IPS DF 6.9 (cell line): ENCODE measurements at regions not wholly inside any gene's neighbourhood (a gene's known extent, or its start where the extent isn't known, plus 50 kb on each side); places are given as distances from the start of the nearest gene placed in this dataset.

Experiments used
- DNase-seq: peaks from one replicate; pipeline ENCODE4 v3.0.0-alpha.2; 2013; ENCODE audit warnings: low read depth, low spot score
- H3K27ac ChIP-seq: one replicate; pipeline ENCODE4 v1.5.1; 2013; ENCODE audit warnings: low read length, control low read depth
- H3K27me3 ChIP-seq: 2 replicates; pipeline ENCODE4 v1.6.1; 2013; ENCODE audit warnings: mild to moderate bottlenecking, low read length; ENCODE audit not compliant: control insufficient read depth, insufficient read depth
- H3K36me3 ChIP-seq: 2 replicates; pipeline ENCODE4 v1.6.1; 2013; ENCODE audit warnings: low read length; ENCODE audit not compliant: control insufficient read depth, insufficient read depth
- H3K4me1 ChIP-seq: 2 replicates; pipeline ENCODE4 v1.6.1; 2013; ENCODE audit warnings: low read length; ENCODE audit not compliant: control insufficient read depth, insufficient read depth
- H3K4me3 ChIP-seq: 2 replicates; pipeline ENCODE4 v1.5.1; 2013; ENCODE audit warnings: mild to moderate bottlenecking, low read length
- H3K9me3 ChIP-seq: 2 replicates; pipeline ENCODE4 v1.6.1; 2013; ENCODE audit warnings: low read length, inconsistent platforms; ENCODE audit not compliant: control insufficient read depth, insufficient read depth
- WGBS: extraction: QIAGEN DNeasy Blood & Tissue Kit; methylation state at CpG from one replicate; pipeline ENCODE4 v1.1.7; 2013; ENCODE audit warnings: mixed read lengths, missing lambda C conversion rate; ENCODE audit not compliant: insufficient read length, insufficient coverage; 5-methylcytosine and 5-hydroxymethylcytosine counted together

DNA sequence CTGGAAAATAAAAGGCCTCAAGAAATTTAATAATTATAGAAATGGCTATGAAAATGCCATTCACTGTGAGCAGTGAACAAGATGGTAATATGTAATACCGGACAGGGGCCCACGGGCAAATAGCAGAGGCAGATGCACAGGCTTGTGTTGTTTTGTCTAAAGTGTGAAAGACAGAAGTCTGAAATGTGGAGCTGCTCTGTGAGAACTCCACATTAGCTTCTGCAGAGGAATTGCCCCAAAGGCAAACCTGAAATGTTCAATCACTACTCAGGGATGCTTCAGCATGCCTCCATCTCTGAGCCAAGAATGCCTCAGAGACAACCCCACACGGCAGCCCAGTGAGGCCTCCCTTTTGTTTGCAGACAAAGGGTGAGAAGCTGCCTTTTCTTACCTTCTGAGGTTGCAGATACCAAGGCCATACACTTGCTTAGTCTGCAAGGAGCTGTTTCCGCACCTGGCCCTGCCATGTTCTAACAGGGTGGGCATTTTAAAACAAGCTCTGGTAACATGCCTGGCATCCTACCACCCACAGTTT lies 124.3 kb upstream of the CXCL14 start:
- Histone ChIP-seq H3K9me3 (no peaks in the 10 kb centered on the region), H3K4me3 (no peak overlapping the region), H3K4me1 (no peaks in the 10 kb centered on the region), H3K27me3 (no peaks in the 10 kb centered on the region), H3K36me3 (no peaks in the 10 kb centered on the region), H3K27ac (no peak overlapping the region)
- WGBS = no CpG with 5 or more reads among the region's 4 CpGs
- DNase-seq = no peak

GRCh38 chr5:135702191-135702590 lies 123.4 kb upstream of the CXCL14 start:
- no peak for DNase-seq

GRCh38 chr5:135700731-135701130 lies 121.9 kb upstream of the CXCL14 start:
- WGBS = no CpG with 5 or more reads among the region's 4 CpGs

More at GRCh38 chr5:135702191-135702590, 123.4 kb upstream of the CXCL14 start:
- Histone ChIP-seq H3K27ac (no peak overlapping the region), H3K27me3 (no peaks in the 10 kb centered on the region), H3K4me1 (no peaks in the 10 kb centered on the region), H3K4me3 (no peak overlapping the region), H3K36me3 (no peaks in the 10 kb centered on the region), H3K9me3 (no peaks in the 10 kb centered on the region)
- no CpG with 5 or more reads among the region's 6 CpGs for WGBS

DNA sequence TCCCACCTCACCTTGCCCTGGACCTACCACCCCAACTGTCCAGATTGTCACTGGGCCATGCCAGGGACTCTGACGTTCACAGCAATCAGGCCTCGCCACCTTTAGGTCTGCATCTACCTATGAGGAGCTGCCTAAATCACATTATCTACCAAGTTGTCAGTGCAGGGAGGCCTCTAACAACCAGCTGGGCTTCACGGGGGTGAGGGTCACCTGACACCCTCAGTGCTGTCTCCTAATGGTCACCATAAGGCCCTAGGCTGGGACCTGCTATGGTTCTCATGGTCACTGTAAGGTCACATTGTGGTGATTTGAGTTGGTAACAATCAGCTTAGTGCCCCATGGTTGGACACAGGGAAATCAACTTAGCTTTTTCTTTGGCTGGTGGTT lies 119.2 kb upstream of the CXCL14 start:
- WGBS = no CpG with 5 or more reads among the region's 3 CpGs
- Histone ChIP-seq H3K4me1 (0 out of 2 replicates have a peak, but pooled peaks cover 2% of the 10 kb centered on the region), H3K36me3 (no peaks in the 10 kb centered on the region), H3K27me3 (no peaks in the 10 kb centered on the region), H3K4me3 (no peak overlapping the region), H3K27ac (no peak overlapping the region), H3K9me3 (no peaks in the 10 kb centered on the region)
- DNase-seq = no peak

More at GRCh38 chr5:135700731-135701130, 121.9 kb upstream of the CXCL14 start:
- no peaks in the 10 kb centered on the region for H3K9me3 ChIP-seq
- no peaks in the 10 kb centered on the region for H3K4me1 ChIP-seq
- H3K36me3 ChIP-seq = no peaks in the 10 kb centered on the region
- no peaks in the 10 kb centered on the region for H3K27me3 ChIP-seq
- H3K27ac ChIP-seq = no peak overlapping the region
- no peak for DNase-seq
- no peak overlapping the region for H3K4me3 ChIP-seq

GRCh38 chr5:135697251-135697958 lies 118.6 kb upstream of the CXCL14 start:
- Histone ChIP-seq H3K27me3 (no peaks in the 10 kb centered on the region), H3K4me3 (no peak overlapping the region), H3K27ac (no peak overlapping the region), H3K36me3 (no peaks in the 10 kb centered on the region), H3K9me3 (no peaks in the 10 kb centered on the region), H3K4me1 (0 out of 2 replicates have a peak, but pooled peaks cover 2% of the 10 kb centered on the region)
- no peak for DNase-seq
- WGBS = no CpG with 5 or more reads among the region's 5 CpGs

GRCh38 chr5:135696317-135696716 lies 117.5 kb upstream of the CXCL14 start:
- Histone ChIP-seq H3K4me1 (0 out of 2 replicates have a peak, but pooled peaks cover 2% of the 10 kb centered on the region), H3K27me3 (no peaks in the 10 kb centered on the region)
- no peak for DNase-seq

GRCh38 chr5:135695656-135696313 lies 117.0 kb upstream of the CXCL14 start:
- WGBS = no CpG with 5 or more reads among the region's 5 CpGs
- Histone ChIP-seq H3K4me3 (no peak overlapping the region), H3K36me3 (no peaks in the 10 kb centered on the region), H3K9me3 (no peaks in the 10 kb centered on the region), H3K27ac (no peak overlapping the region), H3K27me3 (no peaks in the 10 kb centered on the region), H3K4me1 (0 out of 2 replicates have a peak, but pooled peaks cover 2% of the 10 kb centered on the region)
- no peak for DNase-seq

More at GRCh38 chr5:135696317-135696716, 117.5 kb upstream of the CXCL14 start:
- Histone ChIP-seq H3K9me3 (no peaks in the 10 kb centered on the region), H3K36me3 (no peaks in the 10 kb centered on the region), H3K4me3 (no peak overlapping the region), H3K27ac (no peak overlapping the region)

GRCh38 chr5:135694906-135695305 lies 116.1 kb upstream of the CXCL14 start:
- no peaks in the 10 kb centered on the region for H3K9me3 ChIP-seq
- no peak overlapping the region for H3K4me3 ChIP-seq
- no peak overlapping the region for H3K27ac ChIP-seq
- H3K4me1 ChIP-seq = 0 out of 2 replicates have a peak, but pooled peaks cover 2% of the 10 kb centered on the region
- DNase-seq = no peak
- H3K36me3 ChIP-seq = no peaks in the 10 kb centered on the region
- no peaks in the 10 kb centered on the region for H3K27me3 ChIP-seq
- no CpG with 5 or more reads among the region's 5 CpGs for WGBS

- Histone ChIP-seq H3K9me3 (no peaks in the 10 kb centered on the region), H3K27ac (no peak overlapping the region), H3K27me3 (no peaks in the 10 kb centered on the region), H3K4me1 (0 out of 2 replicates have a peak, but pooled peaks cover 2% of the 10 kb centered on the region), H3K4me3 (no peak overlapping the region), H3K36me3 (no peaks in the 10 kb centered on the region)
- WGBS = no CpG with 5 or more reads among the region's 9 CpGs
- DNase-seq = no peak
Measured at GRCh38 chr5:135694012-135694411, 115.2 kb upstream of the CXCL14 start.

DNA sequence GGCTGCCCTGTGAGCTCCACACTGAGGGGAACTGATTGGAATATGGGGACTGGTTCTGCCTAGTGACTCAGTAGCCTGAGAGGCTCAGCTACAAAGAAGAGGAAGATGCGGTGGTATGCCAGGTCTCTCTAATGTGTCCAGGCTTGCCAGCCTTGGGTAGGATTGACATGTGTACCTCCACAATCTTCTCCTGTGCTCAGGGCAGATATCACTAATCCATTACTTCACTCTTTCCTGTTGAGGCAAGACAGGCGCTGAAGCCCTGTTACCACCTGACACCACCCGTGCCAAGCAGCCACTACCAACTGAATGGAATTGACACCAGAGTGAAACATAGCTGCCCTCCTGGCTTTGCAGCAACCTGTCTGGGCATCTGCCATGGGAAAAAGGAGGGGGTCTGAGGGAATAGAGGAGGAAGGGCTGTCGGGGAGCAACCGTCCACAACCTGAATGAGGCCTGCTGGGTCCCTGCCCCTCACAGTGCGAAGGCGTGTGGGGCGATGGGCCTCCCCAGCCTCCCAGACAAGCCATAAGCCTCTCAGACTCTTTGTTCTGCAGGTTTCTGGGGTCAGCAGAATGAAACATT lies 114.7 kb upstream of the CXCL14 start:
- no peak for DNase-seq
- WGBS = no CpG with 5 or more reads among the region's 8 CpGs
- Histone ChIP-seq H3K36me3 (no peaks in the 10 kb centered on the region), H3K27me3 (no peaks in the 10 kb centered on the region), H3K27ac (no peak overlapping the region), H3K4me3 (no peak overlapping the region), H3K9me3 (no peaks in the 10 kb centered on the region), H3K4me1 (0 out of 2 replicates have a peak, but pooled peaks cover 2% of the 10 kb centered on the region)
